HG03175 (cell line): ENCODE measurements at regions not wholly inside any gene's neighbourhood (a gene's known extent, or its start where the extent isn't known, plus 50 kb on each side); places are given as distances from the start of the nearest gene placed in this dataset.

Experiments
- ATAC-seq: cut with Tn5 transposase; IDR thresholded peaks from one replicate; pipeline ENCODE4 v1.9.1; 2021; ENCODE audit warnings: mild to moderate bottlenecking, moderate library complexity; ENCODE audit not compliant: unreplicated experiment

DNA sequence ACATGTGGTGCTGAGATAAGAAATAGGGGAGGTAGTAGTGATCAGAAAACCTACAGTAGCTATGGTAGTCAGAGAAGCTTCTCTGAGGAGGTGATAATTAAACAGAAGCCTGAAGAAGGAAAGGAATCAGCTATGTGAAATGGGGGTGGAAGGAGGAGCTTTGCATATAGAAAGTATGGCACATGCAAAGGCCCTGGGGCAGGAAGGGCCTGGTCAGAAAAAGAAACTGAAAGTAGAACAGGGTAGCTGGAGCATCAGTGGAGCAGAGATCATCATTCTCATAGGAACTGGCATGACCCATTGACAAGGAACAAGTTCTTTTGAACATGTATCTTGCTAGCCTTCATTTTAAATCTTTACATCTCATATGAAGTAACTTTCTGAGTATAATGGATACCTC lies 80.7 kb upstream of the ADRA1B start:
- no peak for ATAC-seq

DNA sequence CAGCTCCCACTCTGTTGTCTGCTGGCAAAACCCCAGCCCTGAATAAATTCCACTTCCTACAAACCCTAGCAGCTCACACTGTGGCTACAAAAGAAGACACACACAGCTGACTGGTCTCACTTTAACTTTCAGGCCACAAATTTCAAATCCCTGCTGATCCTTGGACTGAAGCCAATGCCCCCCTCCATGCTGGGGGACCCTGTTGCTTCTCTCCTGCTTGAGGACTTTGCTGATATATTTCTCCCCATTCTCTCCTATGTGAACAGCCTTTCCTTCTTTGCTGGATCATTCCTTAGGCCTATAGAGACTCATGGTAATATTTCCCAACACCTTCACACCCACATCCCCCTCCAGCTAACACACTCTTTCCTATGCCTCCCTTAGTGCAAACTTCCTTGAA lies 79.6 kb upstream of the ADRA1B start:
- ATAC-seq, result no peak

DNA sequence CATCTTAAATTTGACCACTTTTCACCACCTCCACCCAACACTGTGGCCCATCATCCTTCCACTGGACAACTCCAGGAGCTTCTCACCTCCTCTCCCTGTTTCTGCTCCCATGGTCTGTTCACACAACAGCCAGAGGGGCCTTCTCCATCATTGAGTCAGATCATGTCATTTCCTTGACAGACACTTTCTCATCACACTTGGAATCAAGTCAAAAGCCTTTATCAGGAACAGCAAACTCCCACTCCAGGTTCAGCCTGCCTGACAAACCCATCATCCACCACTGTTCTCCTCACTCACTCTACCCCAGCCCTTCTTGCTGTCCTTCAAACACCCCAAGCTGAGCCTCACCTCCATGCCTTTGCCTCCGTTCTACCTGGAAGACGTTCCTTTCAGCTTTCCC lies 78.4 kb upstream of the ADRA1B start:
- ATAC-seq, result no peak

DNA sequence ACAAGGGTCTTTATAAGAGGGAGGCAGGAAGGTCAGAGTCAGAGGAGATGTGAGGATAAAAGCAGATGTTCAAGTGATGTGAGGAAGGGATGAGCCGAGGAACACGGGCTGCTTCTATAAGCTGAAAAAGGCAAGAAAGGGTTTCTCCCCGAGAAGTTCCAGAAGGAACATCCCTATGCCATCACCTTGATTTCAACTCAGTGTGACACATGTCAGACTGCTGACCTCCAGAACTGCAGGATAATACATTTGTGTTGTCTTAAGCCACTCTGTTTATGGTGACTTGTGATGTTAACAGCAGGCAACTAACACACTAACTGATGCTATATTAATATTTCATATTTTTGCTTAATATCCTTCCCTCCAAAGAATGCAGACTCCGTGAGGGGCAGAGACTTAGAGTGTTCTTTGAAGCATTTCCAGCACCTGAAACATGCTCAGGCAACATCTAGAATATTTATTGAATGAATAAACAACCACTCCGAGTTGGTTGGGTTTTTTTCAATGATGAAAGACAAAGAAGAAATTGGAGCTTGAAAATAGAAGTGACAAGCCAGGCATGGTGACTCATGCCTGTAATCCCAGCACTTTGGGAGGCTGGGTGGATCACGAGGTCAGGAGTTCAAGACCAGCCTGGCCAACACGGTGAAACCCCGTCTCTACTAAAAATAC lies 77.6 kb upstream of the ADRA1B start:
- ATAC-seq, result no peak

DNA sequence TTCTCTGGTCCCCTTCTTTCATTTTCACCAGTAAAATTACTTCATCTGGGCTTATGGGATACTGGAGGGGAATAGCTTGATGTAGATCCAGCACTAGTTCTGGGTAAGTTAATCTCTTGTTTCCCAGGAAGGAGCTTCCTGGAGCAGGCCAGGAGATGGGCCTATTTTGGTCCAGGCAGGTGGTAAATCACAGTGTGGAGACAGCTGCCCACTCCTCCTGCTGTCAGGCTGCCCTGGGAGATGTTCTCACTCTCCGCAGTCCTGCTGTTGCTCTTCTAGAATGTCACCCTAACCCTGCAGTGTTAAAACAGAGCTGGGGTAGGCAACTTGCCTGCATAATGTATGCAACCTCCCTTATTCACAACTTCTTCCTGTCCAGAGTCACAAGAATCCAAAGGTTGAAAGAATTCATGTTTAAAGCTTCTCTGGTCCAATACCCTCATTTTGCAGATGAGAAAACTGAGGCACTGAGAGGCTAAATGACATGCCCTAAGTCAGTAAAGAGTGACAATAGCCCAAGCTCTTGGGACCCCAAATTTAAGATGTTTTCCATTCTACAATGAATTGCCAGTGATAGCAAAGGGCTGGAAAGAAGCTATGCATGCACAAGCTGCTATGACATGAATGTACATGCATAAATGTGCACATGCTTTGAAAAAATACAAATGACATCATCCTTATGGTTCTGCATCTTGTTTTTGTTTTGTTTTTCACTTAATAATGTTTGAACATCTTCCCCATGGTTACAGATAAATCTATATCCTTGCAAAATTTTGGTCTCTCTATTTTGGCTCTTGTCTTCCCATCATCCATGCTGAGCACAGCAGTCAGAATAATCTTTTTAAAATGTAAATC lies 71.8 kb upstream of the ADRA1B start:
- no peak for ATAC-seq

GRCh38 chr5:159849437-159850083 lies 66.7 kb upstream of the ADRA1B start:
- ATAC-seq, result no peak

GRCh38 chr5:159850160-159850559 lies 66.1 kb upstream of the ADRA1B start:
- no peak for ATAC-seq

DNA sequence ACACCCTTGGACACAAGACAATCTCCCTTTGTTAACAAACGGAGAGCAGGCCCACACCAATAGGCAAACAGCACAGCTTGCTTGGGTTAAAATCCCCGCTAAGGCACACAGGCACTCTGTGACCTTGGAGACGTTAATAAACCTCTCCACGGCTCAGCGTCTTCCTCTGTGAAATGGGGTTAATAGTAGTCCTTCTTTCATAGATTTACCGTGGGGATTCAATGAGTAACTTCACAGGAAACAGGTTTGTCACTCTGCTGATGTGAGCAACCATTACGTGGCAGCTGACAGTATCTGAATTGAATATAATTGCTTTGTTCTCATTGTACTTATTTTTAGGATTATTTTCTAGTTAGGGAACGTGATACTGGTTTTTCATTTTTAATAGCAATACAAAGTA lies 65.2 kb upstream of the ADRA1B start:
- no peak for ATAC-seq

GRCh38 chr5:159854916-159855315 lies 61.4 kb upstream of the ADRA1B start:
- no peak for ATAC-seq

DNA sequence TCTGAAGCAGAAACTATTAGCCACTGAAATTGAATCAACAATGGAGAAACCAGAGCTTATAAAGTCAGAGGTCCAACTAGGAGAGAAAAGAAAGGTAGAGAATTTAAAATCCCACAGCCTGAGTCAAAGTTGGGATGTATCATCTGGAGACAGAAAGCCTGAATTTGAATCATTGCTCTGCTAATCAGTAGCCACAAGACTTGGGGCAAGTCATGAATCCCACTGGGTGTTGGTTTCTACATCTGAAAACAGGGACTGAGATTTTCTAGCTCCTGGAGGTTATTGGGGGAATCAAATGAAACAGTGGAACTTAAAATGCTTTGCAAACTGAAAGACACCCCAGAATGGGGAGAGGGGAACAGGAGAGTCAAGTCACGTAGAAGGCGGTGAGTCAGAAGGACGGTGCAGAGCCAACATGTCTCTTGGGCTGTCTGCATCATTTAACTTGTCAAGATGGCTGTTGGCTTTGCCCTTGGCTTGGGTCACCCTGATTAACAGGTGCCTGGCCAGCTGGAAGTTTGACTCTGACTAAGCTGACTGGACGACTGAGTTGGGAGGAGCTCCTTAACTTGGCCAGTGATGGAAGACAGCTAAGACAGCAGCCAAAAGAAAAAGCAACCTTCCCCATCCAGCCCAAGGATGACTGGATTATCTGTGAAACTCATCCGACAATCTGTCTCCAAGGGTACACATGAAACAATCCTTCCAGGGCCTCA lies 60.6 kb upstream of the ADRA1B start:
- no peak for ATAC-seq

DNA sequence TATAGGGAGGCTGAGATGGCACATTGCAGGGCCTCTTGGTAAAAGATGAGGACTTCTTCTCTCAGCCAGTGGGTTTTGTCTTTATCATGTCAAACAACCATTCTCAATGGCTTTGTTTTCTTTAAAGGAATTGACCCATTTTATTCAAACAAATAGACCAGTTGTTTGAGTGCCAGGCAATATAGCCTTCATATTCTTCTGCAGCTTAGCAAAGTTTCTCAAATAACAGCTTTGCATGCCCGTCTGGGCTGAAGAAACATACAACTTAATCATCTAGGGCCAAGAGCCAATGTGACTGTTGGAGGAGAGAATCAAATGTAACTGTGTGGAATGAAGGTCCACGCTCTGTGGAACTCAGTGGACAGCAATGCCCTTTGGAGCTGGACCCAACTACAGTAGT lies 57.4 kb upstream of the ADRA1B start:
- ATAC-seq, result no peak

DNA sequence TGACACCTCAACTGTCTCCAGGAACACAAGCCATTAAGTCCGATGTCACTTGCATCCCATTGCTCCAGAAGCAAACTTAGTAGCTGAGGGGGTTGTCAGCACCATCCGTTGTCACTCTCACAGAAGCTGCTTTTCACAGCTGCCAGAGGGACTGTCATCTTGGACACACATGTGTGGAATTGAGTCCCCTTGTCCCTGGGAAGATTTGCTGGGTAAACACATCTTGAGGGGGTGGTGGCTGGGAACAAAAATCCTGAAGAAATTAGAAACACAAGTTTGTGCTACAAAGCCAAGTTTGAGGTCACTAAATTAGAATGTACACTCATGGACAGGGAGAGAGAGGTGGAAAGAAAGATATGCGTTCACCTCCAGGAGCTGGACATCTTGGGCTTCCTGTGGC lies 55.2 kb upstream of the ADRA1B start:
- ATAC-seq, result no peak

- peak; percentile 61 for ATAC-seq
These were observed 51.2 kb upstream of the ADRA1B start for GRCh38 chr5:159864885-159865691.

GRCh38 chr5:159866093-159866492 lies 50.2 kb upstream of the ADRA1B start:
- no peak for ATAC-seq
